ENCODE measurements at regions not wholly inside any gene's neighbourhood (a gene's known extent, or its start where the extent isn't known, plus 50 kb on each side); places are given as distances from the start of the nearest gene placed in this dataset.

- TF ChIP-seq EZH2 (IDR thresholded peaks at IDR 0.05): no peak
- TF ChIP-seq CTCF (IDR thresholded peaks at IDR 0.05): no peak
- no peak for TF ChIP-seq EZH2phosphoT487 (IDR thresholded peaks at IDR 0.05)
Measured at GRCh38 chr21:41647806-41648561, 118.9 kb downstream of the RIPK4 start.

All from neural progenitor cell (in vitro differentiated cells).